Epithelial cell of proximal tubule (primary cell): ENCODE measurements at regions not wholly inside any gene's neighbourhood (a gene's known extent, or its start where the extent isn't known, plus 50 kb on each side); places are given as distances from the start of the nearest gene placed in this dataset.

ENCODE experiments used
- DNase-seq: peaks from one replicate; pipeline ENCODE4 v3.0.0-alpha.2; 2011; ENCODE audit warnings: low read depth
- H3K4me3 ChIP-seq: 2 replicates; pipeline ENCODE4 v1.5.1; 2011; ENCODE audit warnings: low read depth, mild to moderate bottlenecking, low read length
- TF ChIP-seq, protein P1 (sequence below): conservative IDR thresholded peaks from 2 replicates; pipeline ENCODE4 v1.5.1; 2012; ENCODE audit warnings: low read depth, mild to moderate bottlenecking, low read length

GRCh38 chr5:142486581-142486980, 161.8 kb upstream of the SPRY4 start:
- no peak overlapping the region for H3K4me3 ChIP-seq
- DNase-seq, result no peak
- TF ChIP-seq, protein P1, sequence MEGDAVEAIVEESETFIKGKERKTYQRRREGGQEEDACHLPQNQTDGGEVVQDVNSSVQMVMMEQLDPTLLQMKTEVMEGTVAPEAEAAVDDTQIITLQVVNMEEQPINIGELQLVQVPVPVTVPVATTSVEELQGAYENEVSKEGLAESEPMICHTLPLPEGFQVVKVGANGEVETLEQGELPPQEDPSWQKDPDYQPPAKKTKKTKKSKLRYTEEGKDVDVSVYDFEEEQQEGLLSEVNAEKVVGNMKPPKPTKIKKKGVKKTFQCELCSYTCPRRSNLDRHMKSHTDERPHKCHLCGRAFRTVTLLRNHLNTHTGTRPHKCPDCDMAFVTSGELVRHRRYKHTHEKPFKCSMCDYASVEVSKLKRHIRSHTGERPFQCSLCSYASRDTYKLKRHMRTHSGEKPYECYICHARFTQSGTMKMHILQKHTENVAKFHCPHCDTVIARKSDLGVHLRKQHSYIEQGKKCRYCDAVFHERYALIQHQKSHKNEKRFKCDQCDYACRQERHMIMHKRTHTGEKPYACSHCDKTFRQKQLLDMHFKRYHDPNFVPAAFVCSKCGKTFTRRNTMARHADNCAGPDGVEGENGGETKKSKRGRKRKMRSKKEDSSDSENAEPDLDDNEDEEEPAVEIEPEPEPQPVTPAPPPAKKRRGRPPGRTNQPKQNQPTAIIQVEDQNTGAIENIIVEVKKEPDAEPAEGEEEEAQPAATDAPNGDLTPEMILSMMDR, result no peak

DNA sequence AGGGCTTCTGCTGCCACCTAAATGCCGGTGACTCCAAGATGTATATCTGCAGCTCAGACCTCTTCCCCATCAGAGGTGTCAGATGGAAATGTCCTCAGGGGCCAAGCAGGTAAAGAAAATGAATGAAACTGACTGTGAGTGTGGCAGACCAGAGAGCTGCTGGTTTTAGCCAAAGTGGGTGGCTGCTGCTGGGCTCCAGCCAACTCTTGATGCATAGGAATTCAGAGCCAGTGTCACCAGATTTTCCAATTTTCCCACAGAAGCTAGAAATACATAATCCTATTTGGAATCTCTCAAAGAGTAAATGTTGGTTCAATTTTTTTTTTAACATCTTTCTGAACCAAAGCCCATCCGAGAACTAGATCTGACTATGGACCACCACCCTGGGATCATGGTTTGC, 161.2 kb upstream of the SPRY4 start:
- no peak for DNase-seq
- TF ChIP-seq, protein P1, result no peak
- no peak overlapping the region for H3K4me3 ChIP-seq

DNA sequence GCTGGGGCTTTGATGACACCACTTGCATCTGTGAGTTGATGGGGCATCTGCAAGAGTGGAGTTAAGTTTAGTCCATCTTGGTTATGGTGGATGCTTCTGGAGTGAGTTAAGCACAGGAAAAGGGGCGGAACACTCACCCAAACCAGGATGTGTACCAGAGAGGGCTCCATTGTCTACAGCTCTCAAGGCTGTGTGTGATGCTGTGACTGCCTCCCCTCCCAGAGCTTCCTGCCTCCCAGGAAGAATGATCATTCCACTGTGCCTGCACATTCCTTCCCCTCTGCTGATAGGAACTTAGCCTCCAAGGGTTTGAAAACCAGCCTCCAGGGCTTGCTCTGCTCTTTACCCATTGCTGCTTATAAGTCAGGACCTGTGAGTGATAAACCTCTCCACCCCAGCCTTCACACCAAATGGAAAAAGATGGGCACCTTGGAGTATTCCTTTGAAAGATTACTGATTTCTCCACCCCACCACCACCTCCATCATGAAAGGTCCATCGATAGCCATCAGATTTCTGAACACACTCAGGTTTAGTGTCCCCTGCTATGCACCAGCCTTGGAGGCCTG, 160.1 kb upstream of the SPRY4 start:
- no peak for DNase-seq
- TF ChIP-seq, protein P1, result no peak
- H3K4me3 ChIP-seq, result no peak overlapping the region

GRCh38 chr5:142482207-142482606, 157.4 kb upstream of the SPRY4 start:
- TF ChIP-seq, protein P1, result no peak
- no peak for DNase-seq
- H3K4me3 ChIP-seq, result no peak overlapping the region

GRCh38 chr5:142481410-142481809, 156.6 kb upstream of the SPRY4 start:
- no peak for DNase-seq

DNA sequence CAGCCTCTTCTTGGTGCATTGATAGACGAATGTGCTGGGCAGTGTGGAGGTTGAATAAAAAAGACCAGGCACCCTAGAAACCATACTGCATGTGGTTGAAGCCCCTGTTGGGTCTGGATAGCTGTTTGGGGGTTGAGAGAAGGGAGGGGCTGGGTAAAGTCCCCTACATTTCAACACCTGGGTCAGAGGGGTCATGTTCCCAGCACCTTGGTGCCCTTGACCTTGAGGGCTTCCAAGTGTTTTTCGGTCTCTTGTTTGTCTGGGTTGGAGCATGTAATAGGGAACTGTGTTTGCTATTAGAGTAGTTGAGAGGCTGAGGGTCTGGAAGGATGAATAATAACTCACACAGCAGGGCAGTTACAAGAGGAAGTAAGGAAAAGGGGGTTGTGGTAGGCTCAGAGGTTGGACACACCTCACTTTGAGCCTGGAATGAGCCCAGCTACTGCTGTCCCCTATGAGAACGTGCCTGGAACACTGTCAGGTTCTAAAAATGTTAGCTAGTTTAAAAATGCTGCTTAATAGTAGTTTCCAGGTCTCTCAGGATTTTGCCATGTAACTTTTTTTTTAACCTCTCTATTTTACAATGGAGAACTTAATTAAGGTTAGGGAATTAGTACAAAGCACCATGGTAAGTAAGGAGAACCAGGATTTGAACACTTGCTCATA, 155.2 kb upstream of the SPRY4 start:
- no peak for DNase-seq
- TF ChIP-seq, protein P1, result no peak
- no peak overlapping the region for H3K4me3 ChIP-seq

More at GRCh38 chr5:142481410-142481809, 156.6 kb upstream of the SPRY4 start:
- no peak overlapping the region for H3K4me3 ChIP-seq
- TF ChIP-seq, protein P1, result no peak

- TF ChIP-seq, protein P1, result no peak
- DNase-seq, result no peak
- no peak overlapping the region for H3K4me3 ChIP-seq
These were observed 154.3 kb upstream of the SPRY4 start for GRCh38 chr5:142479150-142479549.
